OCI-LY1 (cell line): ENCODE measurements at regions not wholly inside any gene's neighbourhood (a gene's known extent, or its start where the extent isn't known, plus 50 kb on each side); places are given as distances from the start of the nearest gene placed in this dataset.

Experiments used
- H2AFZ ChIP-seq: fragments of 200-600 bp; sonication (generic), shearing (Covaris generic); 2 replicates; pipeline ENCODE4 v1.6.0; 2014; ENCODE audit warnings: antibody characterized with exemption, mild to moderate bottlenecking, low read length
- H3F3A ChIP-seq: fragments of 200-600 bp; sonication (generic), shearing (Covaris generic); 2 replicates; pipeline ENCODE4 v1.6.0; 2014; ENCODE audit warnings: mild to moderate bottlenecking, antibody characterized with exemption, low read length, moderate library complexity; ENCODE audit not compliant: insufficient read depth
- H3K27ac ChIP-seq: fragments of 200-600 bp; sonication (generic); 2 replicates; pipeline ENCODE4 v1.5.1; 2014; ENCODE audit warnings: low read length, mixed run types, mild to moderate bottlenecking, low read depth; ENCODE audit not compliant: poor library complexity, severe bottlenecking
- H3K27me3 ChIP-seq: fragments of 200-600 bp; sonication (generic); 2 replicates; pipeline ENCODE4 v1.6.0; 2014; ENCODE audit warnings: antibody characterized with exemption, mild to moderate bottlenecking, low read length, moderate library complexity; ENCODE audit not compliant: insufficient read depth
- H3K36me3 ChIP-seq: fragments of 200-600 bp; sonication (generic); 2 replicates; pipeline ENCODE4 v1.6.1; 2014; ENCODE audit warnings: mild to moderate bottlenecking, antibody characterized with exemption, low read length, moderate library complexity, mixed read lengths; ENCODE audit not compliant: insufficient read depth
- H3K4me1 ChIP-seq: fragments of 200-600 bp; sonication (generic); 2 replicates; pipeline ENCODE4 v1.5.1; 2014; ENCODE audit warnings: mild to moderate bottlenecking, low read length, moderate library complexity; ENCODE audit not compliant: insufficient read depth, severe bottlenecking
- H3K4me2 ChIP-seq: fragments of 200-600 bp; sonication (generic), shearing (Covaris generic); 2 replicates; pipeline ENCODE4 v1.6.1; 2014; ENCODE audit warnings: low read length
- H3K4me3 ChIP-seq: fragments of 200-600 bp; sonication (generic); 2 replicates; pipeline ENCODE4 v1.5.1; 2014; ENCODE audit warnings: low read length, low read depth, mild to moderate bottlenecking, mixed read lengths; ENCODE audit not compliant: poor library complexity, severe bottlenecking
- H3K79me2 ChIP-seq: fragments of 200-600 bp; shearing (Covaris generic); 2 replicates; pipeline ENCODE4 v1.6.1; 2016; ENCODE audit warnings: mixed run types, low read length, mixed read lengths; ENCODE audit not compliant: insufficient read depth
- H3K9ac ChIP-seq: fragments of 200-600 bp; sonication (generic), shearing (Covaris generic); 2 replicates; pipeline ENCODE4 v1.6.1; 2014; ENCODE audit warnings: mild to moderate bottlenecking, low read length, mixed read lengths
- H3K9me2 ChIP-seq: fragments of 200-600 bp; sonication (generic), shearing (Covaris generic); 2 replicates; pipeline ENCODE4 v1.6.1; 2014; ENCODE audit warnings: low read depth, mild to moderate bottlenecking, low read length, mixed read lengths
- H3K9me3 ChIP-seq: fragments of 200-600 bp; shearing (Covaris generic); 2 replicates; pipeline ENCODE4 v1.6.1; 2014; ENCODE audit warnings: low read length, mixed read lengths
- H4K20me1 ChIP-seq: fragments of 200-600 bp; sonication (generic), shearing (Covaris generic); 2 replicates; pipeline ENCODE4 v1.6.0; 2016; ENCODE audit warnings: mild to moderate bottlenecking, low read length; ENCODE audit not compliant: insufficient read depth
- CTCF ChIP-seq: fragments of 200-600 bp; sonication (generic), shearing (Covaris generic); IDR thresholded peaks from 2 replicates; pipeline ENCODE4 v1.5.1; 2017; ENCODE audit warnings: mild to moderate bottlenecking, antibody characterized with exemption, low read length, moderate library complexity, mixed read lengths
- EZH2 ChIP-seq: fragments of 200-600 bp; sonication (generic), shearing (Covaris generic); IDR thresholded peaks from 2 replicates; pipeline ENCODE4 v1.8.0; 2017; ENCODE audit warnings: borderline replicate concordance, mixed run types, mild to moderate bottlenecking, antibody characterized with exemption, low read length, moderate library complexity, mixed read lengths

GRCh38 chr4:25552580-25553271 lies 102.9 kb upstream of the SLC34A2 start:
- no peaks in the 10 kb centered on the region for H3K27me3 ChIP-seq
- no peak overlapping the region for H3K4me3 ChIP-seq
- H3K9me3 ChIP-seq = no peaks in the 10 kb centered on the region
- H3F3A ChIP-seq = no peaks in the 10 kb centered on the region
- TF ChIP-seq EZH2 = no peak
- no peak for TF ChIP-seq CTCF
- no peaks in the 10 kb centered on the region for H3K9me2 ChIP-seq
- no peaks in the 10 kb centered on the region for H3K4me1 ChIP-seq
- H4K20me1 ChIP-seq = no peaks in the 10 kb centered on the region
- H3K36me3 ChIP-seq = no peaks in the 10 kb centered on the region
- H3K79me2 ChIP-seq = no peaks in the 10 kb centered on the region
- H2AFZ ChIP-seq = no peak overlapping the region
- no peak overlapping the region for H3K27ac ChIP-seq
- no peak overlapping the region for H3K4me2 ChIP-seq
- no peak overlapping the region for H3K9ac ChIP-seq

GRCh38 chr4:25559508-25559907 lies 96.1 kb upstream of the SLC34A2 start:
- Histone ChIP-seq H3K9ac (no peak overlapping the region), H3K4me3 (no peak overlapping the region), H3K9me2 (no peaks in the 10 kb centered on the region), H3K27ac (no peak overlapping the region), H3K36me3 (no peaks in the 10 kb centered on the region), H3K4me1 (no peaks in the 10 kb centered on the region), H3K4me2 (no peak overlapping the region), H2AFZ (no peak overlapping the region), H3K9me3 (no peaks in the 10 kb centered on the region), H4K20me1 (no peaks in the 10 kb centered on the region), H3K27me3 (no peaks in the 10 kb centered on the region), H3K79me2 (no peaks in the 10 kb centered on the region), H3F3A (no peaks in the 10 kb centered on the region)
- TF ChIP-seq EZH2 = no peak
- no peak for TF ChIP-seq CTCF

GRCh38 chr4:25560605-25561004 lies 95.0 kb upstream of the SLC34A2 start:
- Histone ChIP-seq H4K20me1 (no peaks in the 10 kb centered on the region), H3K27me3 (no peaks in the 10 kb centered on the region), H3K27ac (no peak overlapping the region), H3K4me1 (no peaks in the 10 kb centered on the region), H3K4me2 (no peak overlapping the region), H3F3A (no peaks in the 10 kb centered on the region), H3K9me2 (no peaks in the 10 kb centered on the region), H2AFZ (no peak overlapping the region), H3K79me2 (no peaks in the 10 kb centered on the region), H3K36me3 (no peaks in the 10 kb centered on the region), H3K9me3 (no peaks in the 10 kb centered on the region), H3K4me3 (no peak overlapping the region), H3K9ac (no peak overlapping the region)
- no peak for TF ChIP-seq EZH2

- H3K4me3 ChIP-seq = no peak overlapping the region
- H3K27ac ChIP-seq = no peak overlapping the region
- no peaks in the 10 kb centered on the region for H3K9me3 ChIP-seq
- H2AFZ ChIP-seq = no peak overlapping the region
- no peaks in the 10 kb centered on the region for H4K20me1 ChIP-seq
- no peak overlapping the region for H3K9ac ChIP-seq
- no peaks in the 10 kb centered on the region for H3K4me1 ChIP-seq
- H3K36me3 ChIP-seq = no peaks in the 10 kb centered on the region
- no peaks in the 10 kb centered on the region for H3K79me2 ChIP-seq
- no peaks in the 10 kb centered on the region for H3F3A ChIP-seq
- TF ChIP-seq EZH2 (no peak), CTCF (no peak)
- H3K27me3 ChIP-seq = no peaks in the 10 kb centered on the region
- no peaks in the 10 kb centered on the region for H3K9me2 ChIP-seq
- H3K4me2 ChIP-seq = no peak overlapping the region
These were observed 92.5 kb upstream of the SLC34A2 start for GRCh38 chr4:25563071-25563564.
